CD4-positive, alpha-beta T cell treated with Interleukin-6 for 4 hours (primary cell): ENCODE measurements at regions not wholly inside any gene's neighbourhood (a gene's known extent, or its start where the extent isn't known, plus 50 kb on each side); places are given as distances from the start of the nearest gene placed in this dataset.

Experiments
- DNase-seq: peaks from one replicate; pipeline ENCODE4 v3.0.0-alpha.2; 2020; ENCODE audit warnings: mixed read lengths

DNA sequence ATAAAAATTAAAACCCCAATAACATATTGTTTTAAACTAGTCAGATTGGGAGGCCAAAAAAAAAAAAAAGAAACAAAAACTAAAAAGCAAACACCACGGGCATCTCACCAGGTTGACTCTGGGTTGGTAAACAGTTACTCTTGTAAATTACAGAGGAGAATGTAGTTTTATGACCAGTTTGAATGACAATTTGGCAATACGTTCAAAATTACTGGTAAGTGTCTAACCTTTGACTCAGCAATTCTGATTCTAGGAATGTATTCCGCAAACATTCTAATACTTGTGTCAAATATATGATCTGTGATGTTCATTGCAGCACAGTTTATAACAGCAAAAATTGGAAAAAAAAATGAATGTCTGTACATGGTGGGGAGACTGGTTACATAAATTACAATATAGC is 1376.0 kb downstream of the TBC1D22A start:
- no peak for DNase-seq

GRCh38 chr22:48137640-48138039 is 1375.2 kb downstream of the TBC1D22A start:
- DNase-seq, result no peak

GRCh38 chr22:48135592-48135991 is 1373.1 kb downstream of the TBC1D22A start:
- DNase-seq, result no peak

DNA sequence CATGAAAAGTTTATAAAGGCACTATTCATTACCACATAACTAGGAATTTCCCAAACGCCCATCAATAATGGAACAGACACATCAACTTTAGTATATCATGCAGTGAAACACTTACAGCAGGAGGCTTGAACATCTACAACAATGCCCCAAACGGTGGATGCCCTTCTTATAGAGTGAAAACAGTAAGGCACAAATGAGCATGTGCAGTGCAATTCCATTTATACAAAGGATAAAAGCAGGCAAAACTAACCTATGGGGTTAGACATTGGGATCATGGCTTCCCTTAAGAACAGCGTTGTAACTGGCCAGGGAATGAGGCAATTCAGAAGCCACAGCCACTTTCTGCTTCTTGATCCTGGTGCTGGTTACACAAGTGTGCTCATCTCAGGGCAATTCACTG is 1363.0 kb downstream of the TBC1D22A start:
- no peak for DNase-seq

DNA sequence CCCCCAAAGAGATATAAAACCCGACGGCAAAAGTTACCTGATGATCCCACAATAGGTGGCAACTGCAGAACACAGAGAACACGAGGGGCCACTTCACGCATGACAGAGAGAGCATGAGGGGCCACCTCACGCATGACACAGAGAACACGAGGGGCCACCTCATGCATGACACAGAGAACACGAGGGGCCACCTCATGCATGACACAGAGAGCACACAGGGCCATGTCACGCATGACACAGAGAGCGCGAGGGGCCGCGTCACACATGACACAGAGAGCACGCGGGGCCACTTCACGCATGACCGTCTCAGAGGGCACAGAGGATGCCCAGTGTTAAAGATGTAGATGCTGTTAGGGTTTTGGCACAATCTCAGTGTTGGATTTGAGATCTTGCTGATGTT is 1359.5 kb downstream of the TBC1D22A start:
- DNase-seq, result no peak

DNA sequence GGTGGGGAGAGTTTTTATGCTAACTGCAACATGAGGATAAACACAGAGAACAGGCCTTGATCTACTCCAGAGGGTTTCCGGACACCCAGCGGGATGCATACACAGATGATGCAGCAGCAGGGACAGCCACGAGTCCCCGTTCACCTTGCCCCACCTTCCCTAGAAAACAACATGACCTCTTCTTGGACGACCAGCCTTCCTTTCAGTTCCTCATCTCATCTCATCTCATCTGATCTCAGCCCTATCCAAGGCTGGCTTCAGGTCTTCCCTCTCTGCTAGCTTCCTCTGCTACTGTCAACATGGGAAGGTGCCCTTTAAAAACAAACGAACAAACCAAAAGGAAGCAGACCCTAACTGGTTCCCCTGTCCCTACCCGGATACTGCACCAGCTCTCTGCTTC is 1356.2 kb downstream of the TBC1D22A start:
- no peak for DNase-seq

- no peak for DNase-seq
Measured at GRCh38 chr22:48116871-48117270, 1354.4 kb downstream of the TBC1D22A start.

DNA sequence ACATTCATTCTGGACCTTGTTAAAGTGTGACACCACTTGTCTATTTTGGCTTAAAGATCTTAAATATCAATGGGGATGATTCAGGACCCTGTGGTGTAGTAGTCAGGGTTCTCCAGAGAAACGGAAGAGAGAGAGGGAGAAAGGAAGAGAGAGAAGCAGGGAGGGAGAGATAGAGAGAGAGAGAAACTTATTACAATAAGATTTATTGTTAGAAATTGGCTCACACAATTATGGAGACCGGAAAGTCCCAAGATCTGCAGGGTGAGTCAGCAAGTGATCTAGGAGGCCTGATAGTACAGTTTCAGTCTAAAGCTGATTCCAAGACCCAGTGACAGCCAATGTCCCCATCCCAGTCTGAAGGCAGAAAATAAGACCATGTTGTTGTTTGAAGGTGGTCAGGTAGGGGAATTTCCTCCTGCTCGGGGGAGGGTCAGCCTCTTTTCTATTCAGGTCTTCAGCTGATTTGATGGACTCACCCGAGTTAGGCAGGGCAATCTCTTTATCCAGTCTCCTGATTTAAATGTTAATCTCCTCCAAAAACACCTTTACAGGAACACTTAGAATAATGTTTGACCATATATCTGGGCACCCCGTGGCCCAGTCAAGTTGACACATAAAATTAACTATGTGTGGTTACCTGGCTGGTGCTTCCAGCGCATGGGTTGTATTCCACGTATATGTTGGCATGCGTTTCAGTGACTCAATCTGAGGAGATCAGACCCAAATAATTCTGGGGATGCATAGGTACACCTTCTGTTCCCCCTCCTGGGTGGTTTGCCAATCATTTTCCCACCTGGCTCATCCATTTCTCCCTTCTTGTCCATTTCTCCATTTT is 1350.5 kb downstream of the TBC1D22A start:
- DNase-seq, result no peak

- DNase-seq, result no peak
Measured at GRCh38 chr22:48106715-48107259, 1344.3 kb downstream of the TBC1D22A start.

DNA sequence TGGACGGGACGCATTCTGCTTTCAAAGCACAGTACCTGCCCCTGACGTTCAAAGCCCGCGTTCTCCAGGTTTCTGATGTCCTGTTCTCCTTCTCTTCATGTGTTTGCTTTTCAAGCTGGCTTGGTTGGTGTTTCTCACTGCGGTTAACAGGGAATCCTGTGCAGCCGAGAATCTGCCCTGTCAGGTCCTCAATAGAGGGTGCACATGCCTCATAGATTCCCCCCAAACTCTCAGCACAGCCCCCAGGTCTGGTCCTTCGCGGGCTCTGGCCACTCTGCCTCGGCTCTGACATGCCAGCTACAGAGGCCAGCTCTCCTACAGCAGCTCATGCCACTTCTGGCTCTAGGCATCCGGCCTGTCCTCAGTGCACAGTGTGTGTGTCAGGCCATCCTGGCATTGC is 1343.8 kb downstream of the TBC1D22A start:
- DNase-seq, result no peak

GRCh38 chr22:48105259-48105658 is 1342.8 kb downstream of the TBC1D22A start:
- no peak for DNase-seq

DNA sequence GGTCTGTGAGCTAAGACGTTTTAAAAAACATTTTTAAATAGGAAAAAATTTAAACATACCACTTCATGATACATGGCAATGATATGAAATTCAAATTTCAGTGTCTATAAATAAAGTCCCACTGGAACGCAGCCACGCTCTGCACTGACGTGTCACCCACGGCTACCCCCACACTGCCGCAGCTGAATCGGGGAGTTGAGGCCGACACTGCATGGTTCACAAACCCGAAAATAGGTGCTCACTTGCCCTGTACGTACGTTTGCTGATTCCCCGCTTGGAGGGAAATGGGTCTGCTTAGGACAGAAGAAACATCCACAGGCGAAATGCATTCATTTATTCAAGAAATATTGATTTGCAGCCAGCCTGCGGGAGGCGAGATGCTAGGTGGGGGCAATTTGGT is 1342.3 kb downstream of the TBC1D22A start:
- DNase-seq, result no peak

DNA sequence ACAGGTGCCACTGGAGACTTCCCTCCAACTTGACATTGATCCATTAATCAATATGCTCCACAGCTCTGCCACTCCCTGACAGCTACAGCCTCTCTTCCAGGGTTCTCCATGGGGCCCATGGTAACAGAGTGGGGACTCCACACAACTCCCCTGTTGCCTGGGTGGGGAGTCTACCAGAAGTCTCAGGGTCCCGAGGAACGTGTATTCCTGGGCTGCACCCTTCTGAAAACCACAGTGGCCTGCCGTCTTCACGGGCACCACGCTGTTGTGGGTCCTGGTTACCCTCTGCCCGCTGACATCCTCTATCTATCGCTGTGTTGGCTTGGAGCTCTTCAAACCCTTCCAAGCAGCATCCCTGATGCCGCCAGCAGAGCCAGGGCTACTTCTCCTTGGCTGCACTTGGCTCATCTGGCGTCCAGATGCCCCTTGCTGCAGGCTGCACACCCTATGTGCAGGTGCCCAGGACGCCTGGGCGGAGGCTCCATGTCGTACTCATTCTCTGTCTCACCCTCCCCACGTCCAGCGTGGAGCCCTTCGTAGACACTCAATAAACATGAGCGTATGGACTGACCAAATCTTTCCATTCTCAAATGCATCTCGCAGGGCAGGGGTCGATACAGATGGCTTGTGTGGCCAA is 1341.8 kb downstream of the TBC1D22A start:
- no peak for DNase-seq

- no peak for DNase-seq
Measured at GRCh38 chr22:48103126-48103875, 1340.9 kb downstream of the TBC1D22A start.

DNA sequence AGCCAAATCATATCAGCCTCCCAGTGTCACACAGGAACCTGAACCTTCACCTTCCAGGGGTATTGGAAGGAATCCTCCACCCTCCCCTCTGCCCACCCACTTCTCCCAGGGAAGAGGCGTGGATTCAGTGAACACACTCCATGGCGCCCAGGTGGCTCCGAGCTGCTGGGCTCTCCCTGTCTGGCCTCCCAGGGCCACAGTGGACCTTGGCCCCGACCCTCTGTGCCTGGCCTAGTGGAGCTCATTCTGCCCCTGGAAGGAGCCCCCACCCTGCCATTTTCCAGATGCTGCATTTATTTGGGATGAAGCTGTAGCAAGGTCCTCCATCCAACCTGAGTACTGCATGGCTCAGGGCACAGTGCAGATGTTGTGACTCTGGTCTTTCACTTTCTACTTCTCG is 1340.1 kb downstream of the TBC1D22A start:
- DNase-seq, result no peak

DNA sequence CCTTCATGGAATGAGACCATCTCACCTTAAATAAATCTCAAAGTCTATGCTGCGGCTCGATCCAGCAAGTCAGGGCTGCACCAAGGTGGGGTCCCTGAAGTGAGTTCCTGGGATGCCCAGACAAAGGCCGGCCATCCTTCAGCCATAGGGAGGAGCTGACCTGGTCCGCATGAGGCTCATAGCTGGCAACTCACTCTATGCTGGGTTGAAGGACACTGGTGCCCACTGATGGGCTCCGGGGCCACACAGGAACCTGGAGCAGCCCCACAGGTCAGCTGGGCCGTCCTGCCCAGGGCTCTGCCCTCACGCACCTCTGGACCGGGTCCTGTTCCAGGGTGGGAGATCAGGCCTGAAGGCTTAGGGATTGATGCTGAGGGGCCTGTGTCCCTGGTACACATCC is 1339.3 kb downstream of the TBC1D22A start:
- DNase-seq, result no peak

- DNase-seq, result no peak
Measured at GRCh38 chr22:48100685-48101417, 1338.4 kb downstream of the TBC1D22A start.

- no peak for DNase-seq
Measured at GRCh38 chr22:48099671-48100070, 1337.2 kb downstream of the TBC1D22A start.

DNA sequence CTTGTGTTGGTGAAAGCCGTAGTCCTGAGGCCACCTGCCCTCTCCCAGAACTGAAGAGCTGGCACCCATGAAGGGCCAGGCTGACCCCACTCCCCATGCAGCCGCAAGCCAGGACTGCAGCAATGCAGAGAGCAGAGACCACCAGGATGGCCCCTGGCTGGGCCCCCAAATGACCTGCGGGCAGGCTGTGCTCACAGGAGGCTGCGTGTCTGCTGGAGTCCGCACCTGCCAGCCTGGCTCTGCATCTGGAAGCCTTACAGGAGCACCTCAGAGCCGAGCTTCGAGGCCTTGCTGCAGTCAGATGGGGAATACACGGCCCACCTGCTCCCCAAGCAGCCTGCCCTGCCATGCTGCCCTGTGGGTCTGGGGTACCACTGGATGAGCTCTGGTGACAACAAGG is 1336.8 kb downstream of the TBC1D22A start:
- DNase-seq, result no peak

- no peak for DNase-seq
Measured at GRCh38 chr22:48098921-48099245, 1336.4 kb downstream of the TBC1D22A start.

DNA sequence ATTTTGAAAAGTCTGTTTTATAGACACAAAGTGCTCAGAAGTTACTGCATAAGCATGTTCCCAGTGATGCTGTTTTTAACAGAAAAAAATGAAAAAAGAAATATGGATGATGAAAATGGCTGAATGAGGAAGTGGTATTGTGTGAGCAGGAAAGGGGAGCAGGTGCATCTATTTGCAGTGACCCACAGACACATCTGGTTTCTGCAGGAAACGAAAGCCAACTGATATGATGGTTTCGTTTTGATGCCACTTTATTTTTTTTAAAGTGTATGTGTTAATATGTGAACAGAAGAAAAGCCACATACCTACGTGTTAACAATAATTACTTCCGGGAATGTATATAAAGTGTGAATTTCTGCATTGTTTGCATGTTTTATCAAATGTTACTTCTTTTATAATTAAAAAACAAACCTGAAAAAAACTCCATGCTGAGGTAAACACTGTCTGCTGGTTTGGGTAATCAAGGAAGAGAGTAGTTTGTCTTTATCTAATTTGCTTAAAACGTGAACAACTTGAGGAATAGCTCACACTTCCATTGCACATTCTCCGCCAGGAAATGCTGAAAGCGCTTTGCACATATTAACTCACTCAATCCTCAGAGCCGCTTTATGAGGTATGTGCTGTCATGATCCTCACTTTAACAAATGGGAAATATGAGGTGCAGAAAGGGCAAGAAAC is 1335.9 kb downstream of the TBC1D22A start:
- DNase-seq, result peak; percentile 9

DNA sequence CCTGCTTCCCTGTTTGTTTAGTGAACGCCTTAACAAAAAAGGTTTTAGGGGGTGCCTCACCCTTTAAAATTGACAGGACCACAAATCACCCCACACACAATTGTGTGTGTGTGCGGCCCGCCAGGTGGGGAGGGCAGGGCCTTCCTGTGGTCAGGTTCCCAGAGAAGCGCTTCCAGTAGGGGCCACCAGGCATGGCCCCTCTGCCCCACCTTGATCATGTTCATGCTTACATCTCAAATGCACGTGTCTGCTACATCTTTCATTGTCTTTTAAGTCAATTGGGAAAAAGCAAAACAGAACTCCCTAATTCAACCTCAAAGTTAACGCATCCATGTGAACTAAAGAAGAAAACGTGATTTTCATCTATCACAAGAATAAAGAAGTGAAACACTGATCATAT is 1335.3 kb downstream of the TBC1D22A start:
- DNase-seq, result no peak
